Epithelial cell of proximal tubule (primary cell): ENCODE measurements at regions not wholly inside any gene's neighbourhood (a gene's known extent, or its start where the extent isn't known, plus 50 kb on each side); places are given as distances from the start of the nearest gene placed in this dataset.

Experiments used
- DNase-seq: peaks from one replicate; pipeline ENCODE4 v3.0.0-alpha.2; 2011; ENCODE audit warnings: low read depth
- H3K4me3 ChIP-seq: 2 replicates; pipeline ENCODE4 v1.5.1; 2011; ENCODE audit warnings: low read depth, mild to moderate bottlenecking, low read length
- TF ChIP-seq, protein P1 (sequence below): conservative IDR thresholded peaks from 2 replicates; pipeline ENCODE4 v1.5.1; 2012; ENCODE audit warnings: low read depth, mild to moderate bottlenecking, low read length

DNA sequence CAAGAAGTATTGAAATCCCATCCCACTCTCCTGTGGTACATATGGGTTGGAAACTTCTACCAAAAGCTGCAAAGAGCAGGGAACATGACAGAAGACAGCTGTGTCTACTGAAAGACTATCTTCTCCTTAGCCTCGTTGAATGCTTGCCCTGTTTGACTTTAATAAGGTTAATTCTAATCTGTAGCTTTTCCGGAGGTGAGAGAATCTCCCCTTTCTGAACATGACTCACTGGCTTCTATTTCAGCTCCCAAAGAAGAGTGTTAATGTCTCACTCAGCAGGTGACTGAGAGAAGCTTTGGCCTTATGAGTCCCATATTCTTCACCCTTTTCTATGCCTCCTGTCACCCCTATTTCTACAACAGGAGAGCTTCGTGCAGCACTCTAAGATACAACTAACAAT, 88.3 kb downstream of the HHIPL2 start:
- DNase-seq = peak; percentile 15
- TF ChIP-seq, protein P1, sequence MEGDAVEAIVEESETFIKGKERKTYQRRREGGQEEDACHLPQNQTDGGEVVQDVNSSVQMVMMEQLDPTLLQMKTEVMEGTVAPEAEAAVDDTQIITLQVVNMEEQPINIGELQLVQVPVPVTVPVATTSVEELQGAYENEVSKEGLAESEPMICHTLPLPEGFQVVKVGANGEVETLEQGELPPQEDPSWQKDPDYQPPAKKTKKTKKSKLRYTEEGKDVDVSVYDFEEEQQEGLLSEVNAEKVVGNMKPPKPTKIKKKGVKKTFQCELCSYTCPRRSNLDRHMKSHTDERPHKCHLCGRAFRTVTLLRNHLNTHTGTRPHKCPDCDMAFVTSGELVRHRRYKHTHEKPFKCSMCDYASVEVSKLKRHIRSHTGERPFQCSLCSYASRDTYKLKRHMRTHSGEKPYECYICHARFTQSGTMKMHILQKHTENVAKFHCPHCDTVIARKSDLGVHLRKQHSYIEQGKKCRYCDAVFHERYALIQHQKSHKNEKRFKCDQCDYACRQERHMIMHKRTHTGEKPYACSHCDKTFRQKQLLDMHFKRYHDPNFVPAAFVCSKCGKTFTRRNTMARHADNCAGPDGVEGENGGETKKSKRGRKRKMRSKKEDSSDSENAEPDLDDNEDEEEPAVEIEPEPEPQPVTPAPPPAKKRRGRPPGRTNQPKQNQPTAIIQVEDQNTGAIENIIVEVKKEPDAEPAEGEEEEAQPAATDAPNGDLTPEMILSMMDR = no peak
- H3K4me3 ChIP-seq = no peak overlapping the region

DNA sequence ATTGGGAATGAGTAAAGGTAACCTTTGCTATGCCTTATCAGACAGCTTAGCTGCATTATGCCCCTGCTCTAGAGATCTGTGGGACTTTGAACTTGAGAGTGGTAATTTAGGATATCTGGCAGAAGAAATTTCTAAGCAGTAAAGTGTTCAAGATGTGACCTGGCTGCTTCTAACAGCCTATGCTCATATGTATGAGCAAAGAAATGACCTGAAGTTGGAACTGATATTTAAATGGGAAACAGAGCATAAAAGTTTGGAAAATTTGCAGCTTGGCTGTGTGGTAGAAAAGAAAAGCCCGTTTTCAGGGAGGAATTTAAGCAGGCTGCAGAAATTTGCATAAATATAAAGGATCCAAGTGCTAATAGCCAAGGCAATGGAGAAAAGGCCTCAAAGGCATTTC, 90.4 kb downstream of the HHIPL2 start:
- H3K4me3 ChIP-seq = no peak overlapping the region
- DNase-seq = no peak

DNA sequence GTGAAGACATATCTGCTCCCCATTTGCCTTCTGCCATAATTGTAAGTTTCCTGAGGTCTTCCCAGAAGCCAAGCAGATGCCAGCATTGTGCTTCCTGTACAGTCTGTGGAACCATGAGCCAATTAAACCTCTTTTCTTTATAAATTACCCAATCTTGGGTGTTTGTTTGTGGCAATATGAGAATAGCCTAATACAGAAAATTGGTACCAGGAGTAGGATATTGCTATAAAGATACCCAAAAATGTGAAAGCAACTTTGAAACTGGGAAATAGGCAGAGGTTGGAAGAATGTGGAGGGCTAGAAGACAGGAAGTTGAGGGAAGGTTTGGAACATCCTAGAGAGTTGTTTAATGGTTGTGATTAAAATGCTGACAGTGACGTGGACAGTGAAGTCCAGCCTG, 90.8 kb downstream of the HHIPL2 start:
- no peak overlapping the region for H3K4me3 ChIP-seq
- DNase-seq = no peak
- TF ChIP-seq, protein P1 = no peak

More for the DNA sequence above, 90.4 kb downstream of the HHIPL2 start:
- TF ChIP-seq, protein P1 = no peak

DNA sequence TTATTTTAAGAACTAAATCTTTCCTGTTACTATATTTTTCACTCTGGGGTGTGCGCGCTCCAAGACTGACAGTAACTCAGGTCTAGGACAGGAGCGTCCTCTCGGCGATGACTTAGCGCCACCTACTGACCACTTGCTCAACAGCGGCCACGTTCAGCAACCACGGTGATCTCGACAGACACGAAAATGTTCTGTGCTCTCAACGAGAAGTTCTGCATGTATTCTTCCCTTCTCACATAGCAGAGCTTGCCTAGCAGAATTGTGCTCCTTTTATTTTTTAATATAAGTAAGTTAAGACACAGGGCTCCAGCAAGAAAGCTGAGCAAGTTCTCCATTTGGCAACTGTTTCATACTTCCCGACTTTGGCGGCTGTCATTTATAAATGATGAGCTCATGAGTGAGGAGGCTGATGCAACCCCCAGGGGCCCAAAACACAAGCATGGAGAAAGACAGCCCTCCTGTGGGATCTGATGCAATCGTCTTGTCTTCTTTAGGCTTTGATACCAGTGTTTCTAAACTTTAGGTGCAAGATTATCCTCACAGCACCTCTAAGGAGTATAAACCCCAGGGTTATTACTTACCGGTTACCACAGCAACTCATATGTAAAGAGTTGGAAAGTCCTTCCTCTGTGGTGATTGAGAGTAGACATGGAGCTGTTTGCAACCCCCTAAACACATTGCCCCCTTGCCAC, 92.6 kb downstream of the HHIPL2 start:
- DNase-seq = peak; percentile 38
- TF ChIP-seq, protein P1 = peak; percentile 99
- peak overlapping the region; percentile 31 for H3K4me3 ChIP-seq

DNA sequence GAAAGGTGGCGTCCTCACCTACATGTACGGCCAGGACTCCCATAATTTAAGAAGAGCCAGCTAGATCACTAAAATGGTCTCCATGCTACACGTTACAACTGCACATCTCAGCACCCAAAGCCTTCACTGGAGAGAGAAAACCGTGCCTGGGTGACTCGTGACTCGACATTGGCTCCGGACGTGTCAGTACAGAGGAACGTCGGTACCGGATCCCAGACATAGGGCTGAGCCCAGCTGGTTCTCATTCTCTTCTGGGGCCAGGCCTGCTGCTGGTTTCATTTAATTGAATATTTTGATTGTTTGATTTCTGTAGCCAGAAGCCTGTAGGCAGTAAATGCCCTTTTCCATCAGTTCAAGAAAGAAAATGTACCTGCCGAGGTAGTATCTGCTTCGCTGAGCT, 93.1 kb downstream of the HHIPL2 start:
- no peak for DNase-seq
- H3K4me3 ChIP-seq = no peak overlapping the region
- TF ChIP-seq, protein P1 = no peak

DNA sequence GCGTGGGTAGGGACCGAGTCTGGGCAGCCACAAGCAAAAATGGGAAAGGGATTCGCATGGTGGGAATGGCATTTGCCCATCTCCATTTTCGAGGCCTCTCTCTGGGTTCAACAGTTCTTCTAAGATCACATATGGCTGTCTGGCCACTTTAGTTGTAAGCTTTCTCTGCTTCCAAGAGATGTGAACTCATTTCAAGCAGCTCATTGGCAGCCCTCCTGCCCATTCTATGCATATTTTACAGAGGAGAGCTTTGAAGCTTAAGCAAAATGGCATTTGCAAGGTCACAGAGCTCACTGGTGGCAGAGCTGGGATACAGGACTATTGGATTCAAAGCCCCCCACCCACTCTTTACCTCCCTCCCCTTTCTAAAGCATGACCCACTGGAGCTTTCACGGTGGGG, 93.7 kb downstream of the HHIPL2 start:
- DNase-seq = no peak
- H3K4me3 ChIP-seq = no peak overlapping the region
- TF ChIP-seq, protein P1 = no peak

DNA sequence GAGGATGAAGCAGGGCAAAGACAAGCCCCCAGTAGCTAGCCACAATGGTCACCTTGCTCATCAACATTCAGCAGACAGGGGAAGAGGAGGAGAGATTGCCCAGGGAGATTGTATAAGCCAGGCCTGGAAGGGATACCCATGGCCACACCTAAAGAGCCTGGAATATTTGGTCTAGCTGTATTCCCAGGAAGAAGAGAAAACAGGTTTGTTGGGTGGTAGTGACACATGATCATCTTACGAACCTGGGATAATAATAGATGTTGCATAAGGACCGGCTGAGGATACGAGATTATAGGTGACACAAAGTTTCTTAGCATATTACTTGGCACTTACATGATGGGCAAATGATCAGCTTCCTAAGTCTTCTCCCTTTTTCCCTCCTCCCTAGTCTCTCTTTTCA, 95.9 kb downstream of the HHIPL2 start:
- DNase-seq = no peak
- TF ChIP-seq, protein P1 = no peak

More for the DNA sequence above, 95.9 kb downstream of the HHIPL2 start:
- no peak overlapping the region for H3K4me3 ChIP-seq
